ENCODE measurements at regions not wholly inside any gene's neighbourhood (a gene's known extent, or its start where the extent isn't known, plus 50 kb on each side); places are given as distances from the start of the nearest gene placed in this dataset.

DNA sequence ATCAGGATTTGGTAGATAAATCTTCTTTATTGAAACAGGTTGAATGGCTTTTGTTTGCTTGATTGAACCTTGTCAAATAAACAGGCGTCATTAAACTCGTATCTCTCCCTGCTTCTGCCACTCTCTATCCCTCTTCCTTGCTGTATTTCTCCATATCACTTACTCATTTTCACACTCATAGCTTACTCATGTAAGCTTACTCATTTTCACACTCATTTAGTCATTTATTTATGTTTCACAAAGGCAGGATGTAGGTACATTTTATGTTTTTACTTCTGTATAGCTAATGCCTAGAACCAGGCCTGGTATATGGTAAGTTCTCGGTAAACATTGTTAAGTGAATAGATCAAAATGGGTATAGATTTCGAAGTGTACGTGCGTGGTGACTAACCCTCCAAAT, 450.0 kb downstream of the PMP22 start:
- no peak for DNase-seq

DNA sequence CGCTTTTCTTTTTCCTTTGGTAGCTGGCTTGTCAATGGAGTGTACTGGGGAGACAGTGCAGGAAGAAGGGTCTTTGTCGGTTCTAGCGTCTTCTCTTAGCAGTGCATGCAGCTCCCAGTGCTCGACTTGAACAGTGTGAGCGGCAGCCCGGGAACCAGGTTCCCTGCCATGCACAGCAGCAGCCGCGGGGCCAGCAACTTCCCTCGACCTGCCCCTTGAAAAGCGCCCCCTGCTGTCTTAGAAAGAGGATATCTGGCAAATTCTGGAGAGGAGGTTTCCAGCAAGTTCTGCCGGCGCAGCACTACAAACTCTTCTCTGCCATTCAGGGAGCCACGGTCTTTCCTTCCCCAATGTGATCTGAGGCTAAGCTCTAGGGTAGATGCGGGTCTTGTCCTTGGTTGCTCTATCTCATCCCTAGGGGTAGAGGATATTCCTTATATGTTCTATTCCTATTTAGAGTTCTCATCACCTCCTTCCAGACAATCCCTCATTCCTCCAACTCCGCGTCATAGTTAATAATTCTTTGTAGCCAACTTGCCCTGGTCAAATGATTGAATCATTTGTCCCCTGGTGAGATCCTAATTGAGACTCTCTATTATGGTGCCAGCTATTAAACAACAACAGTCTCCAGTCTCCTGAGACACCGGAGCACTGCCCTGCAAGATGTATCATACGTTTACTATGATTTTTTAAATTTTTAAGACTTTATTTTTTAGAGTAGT, 451.3 kb downstream of the PMP22 start:
- no peak for DNase-seq

DNA sequence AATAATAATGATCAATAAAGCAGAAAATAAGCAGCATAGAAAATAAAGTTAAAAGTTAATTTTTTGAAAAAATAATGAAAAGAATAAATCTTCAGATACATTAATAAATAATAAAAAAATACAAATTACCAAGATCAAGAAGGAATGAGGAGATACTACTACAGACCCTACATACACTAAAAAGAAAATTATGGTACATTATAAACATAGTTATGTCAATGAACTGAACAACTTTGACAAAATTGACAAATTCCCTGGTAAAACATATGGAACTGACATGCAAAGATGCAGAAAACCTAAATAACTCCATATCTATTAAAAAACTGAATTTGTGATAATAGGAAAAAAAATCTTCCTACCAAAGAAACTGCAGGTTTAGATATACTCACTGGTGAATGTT, 456.7 kb downstream of the PMP22 start:
- DNase-seq: no peak

DNA sequence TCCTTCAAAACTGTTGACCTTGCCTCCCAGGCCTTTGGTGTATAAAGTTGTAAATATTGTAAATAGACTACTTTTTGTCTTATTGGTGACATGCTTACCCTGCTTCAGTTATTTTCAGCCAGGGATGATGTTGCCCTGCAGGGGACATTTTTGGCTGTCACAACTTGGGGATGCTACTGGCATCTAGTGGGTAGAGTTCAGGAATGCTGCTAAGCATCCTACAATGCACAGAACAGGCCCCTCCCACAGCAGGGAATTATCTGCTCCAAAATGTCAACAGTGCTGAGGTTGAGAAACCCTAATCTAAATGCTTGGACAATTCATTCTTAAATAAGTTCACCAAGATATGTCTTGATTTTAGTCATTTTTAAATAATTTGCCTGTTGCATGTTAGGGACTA, 459.8 kb downstream of the PMP22 start:
- DNase-seq: no peak

DNA sequence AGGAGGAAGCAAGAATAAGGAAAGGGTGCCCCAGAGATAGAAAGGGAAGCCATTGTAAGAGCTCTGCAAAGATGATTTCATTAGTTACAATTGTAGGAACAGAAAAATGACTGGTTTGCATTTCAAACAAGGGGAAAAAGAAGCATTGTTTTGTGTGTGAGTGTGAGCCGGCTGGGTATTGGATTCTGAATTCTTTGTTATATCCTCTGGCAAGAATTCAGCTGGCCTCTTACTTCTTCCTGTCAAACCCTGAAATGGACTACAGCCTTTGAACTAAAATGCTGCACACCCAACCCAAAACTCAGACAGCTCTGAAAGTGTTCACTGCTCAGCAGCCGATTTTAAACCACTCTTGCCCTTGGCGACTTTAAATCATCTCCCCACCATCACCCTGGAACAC, 461.3 kb downstream of the PMP22 start:
- no peak for DNase-seq

DNA sequence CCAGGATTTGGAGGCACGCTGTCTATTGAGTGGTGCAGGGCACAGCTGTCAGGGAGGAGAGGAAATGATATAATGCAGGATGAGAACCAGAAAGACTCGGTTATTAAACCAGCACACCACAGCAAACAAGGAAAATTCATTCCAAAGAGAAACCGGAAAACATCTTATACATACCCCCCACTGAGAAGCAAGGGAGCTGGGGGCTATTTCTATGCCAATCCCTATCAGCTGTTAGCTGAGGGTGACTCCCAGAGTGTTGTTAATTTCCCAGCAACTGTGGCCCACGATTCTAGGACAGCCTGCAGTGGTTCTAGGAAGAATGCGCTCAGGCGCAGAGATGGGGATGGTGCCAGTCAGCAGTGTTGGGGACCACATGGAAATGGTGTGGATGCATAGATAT, 467.3 kb downstream of the PMP22 start:
- DNase-seq: no peak

DNA sequence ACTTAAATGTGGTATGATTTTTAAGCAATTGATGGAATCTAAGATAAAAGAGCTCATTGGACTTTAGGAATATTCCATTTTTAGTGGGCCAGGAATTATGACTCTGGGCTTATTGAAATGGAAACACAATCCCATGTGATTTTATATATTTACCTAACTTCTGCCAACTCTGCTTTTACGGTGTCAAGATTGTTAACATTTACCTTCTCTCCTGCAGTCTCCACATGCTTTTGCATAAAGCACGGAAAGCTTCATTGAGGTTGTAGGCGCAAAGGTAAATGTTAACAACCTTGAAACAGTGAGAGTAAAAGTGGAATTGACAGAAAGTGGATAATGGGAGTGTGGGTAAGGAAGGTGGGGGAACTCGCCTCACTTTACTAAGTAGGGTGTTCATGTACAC, 468.1 kb downstream of the PMP22 start:
- DNase-seq: no peak

DNA sequence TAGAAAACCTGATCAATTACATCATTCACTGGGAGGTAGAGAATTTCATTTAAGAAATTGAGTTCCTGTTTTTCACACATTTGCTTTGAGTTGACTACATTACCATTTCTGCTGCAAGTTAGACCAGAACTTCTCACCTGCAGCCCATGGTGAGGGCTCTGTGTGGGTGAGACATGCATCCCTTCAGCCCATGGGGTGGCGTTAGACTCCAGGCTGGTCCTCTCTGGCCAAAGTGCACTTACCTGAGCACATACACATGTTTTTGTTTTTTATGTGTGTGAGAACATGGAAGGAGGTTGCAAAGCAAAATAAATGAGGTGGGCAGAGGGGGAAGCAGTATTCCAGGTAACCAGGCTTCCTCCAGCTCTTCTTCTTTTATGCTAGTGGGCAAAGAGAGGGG, 470.2 kb downstream of the PMP22 start:
- no peak for DNase-seq

DNA sequence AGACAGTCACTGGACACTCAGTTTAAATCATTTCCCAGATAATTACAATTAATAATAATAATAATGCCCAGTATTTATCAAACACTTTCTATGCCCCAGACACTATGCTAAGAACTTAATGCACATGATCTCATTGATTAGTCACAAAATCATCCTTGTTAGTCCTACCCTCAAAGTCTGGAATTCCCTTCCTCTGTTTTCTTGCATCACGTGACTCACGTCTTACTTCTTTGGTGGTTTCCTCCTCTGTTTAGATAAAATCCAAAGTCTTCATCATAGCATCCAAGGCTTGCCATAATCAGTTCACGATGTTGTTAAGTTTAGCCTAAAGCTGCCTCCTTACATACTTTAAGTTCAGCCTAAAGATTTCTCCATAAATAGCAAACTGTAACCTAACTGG, 471.9 kb downstream of the PMP22 start:
- DNase-seq: no peak

DNA sequence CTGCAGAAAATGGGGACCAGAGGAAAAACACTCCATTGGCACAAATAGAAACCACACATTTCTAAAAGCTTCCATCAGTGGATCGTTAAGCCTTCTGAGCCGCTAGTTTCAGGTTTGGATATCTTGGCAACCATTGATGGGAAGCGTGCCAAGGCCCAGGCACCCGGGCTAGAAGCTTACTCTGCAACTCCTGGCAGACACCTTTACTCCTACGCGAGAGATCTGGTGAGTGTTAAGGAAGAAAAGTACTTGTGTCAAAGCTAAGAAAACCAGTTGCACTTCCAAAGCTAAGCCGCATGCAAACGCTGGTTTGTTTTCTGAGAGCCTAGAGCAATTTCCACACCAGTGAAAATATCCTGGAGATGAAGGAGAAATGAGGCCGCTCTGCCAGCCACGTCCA, 472.4 kb downstream of the PMP22 start:
- no peak for DNase-seq

DNA sequence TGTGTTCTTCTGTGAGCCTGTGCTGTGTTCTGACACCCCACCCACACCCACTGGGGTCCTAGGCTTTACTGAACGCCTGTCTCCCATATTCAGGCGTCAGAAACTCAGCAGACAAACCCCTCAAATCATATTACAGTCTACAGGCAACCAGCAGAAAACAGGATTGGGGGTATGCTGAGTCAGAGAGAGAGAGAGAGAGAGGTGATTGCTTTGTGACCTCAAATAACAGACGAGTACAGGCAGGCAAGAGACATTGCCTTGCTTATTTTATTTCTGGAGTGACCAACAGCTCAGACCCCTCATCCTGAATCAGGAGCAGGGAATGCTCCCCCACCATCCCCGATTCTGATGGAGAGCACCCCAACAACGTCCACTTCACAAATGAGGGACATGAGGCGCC, 473.9 kb downstream of the PMP22 start:
- DNase-seq: no peak

DNA sequence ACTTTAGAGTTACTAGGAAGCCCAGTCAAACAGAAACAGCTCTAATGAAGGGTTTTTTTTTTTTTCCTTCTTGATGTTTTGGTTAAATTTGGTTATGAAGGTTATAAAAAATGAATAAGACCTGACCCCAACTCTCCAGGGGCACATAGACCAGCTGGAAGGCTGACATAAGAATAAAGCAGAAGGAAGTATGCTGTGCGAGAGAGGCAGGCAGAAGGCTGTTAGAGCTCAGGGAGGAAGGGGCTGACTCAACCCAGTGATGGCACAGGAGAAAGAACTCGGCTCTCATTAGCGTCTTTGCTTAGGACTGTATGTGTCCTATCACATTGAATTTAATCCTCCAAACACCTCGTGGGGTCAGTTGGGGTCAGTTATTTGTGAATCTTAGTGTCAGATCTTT, 474.6 kb downstream of the PMP22 start:
- DNase-seq: no peak

DNA sequence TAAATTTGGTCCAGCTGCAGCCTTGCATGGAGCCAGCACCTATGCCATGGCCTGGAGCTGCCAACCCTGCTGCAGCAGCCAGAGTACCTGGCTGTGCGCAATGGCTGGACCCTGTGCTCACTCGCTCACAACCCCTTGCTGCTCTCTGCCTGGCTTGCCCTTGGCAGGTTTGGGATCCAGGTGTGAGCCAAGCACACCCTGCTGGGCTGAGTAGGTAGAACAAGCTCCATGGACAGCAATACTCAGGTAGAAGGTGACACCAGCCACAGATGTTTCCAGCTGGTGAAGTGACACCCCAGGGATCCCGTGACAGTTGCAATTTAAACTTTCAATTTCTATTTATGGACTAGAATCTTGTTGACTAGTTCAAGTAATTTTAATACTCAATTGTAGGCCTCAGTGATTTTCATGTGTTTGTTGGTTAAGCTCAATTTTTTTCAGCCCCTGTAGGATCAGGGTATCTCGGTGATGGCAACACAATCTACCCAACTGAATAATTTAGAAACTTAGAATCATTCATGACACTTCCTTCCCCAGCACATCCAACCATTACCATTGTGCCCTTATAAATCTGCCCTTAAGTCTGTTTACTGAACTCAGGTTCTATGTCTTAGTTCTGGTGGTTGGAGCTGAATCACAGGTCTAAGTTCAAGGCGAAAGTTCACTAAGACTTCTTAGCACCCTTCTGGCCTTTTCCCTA, 480.0 kb downstream of the PMP22 start:
- DNase-seq: no peak

DNA sequence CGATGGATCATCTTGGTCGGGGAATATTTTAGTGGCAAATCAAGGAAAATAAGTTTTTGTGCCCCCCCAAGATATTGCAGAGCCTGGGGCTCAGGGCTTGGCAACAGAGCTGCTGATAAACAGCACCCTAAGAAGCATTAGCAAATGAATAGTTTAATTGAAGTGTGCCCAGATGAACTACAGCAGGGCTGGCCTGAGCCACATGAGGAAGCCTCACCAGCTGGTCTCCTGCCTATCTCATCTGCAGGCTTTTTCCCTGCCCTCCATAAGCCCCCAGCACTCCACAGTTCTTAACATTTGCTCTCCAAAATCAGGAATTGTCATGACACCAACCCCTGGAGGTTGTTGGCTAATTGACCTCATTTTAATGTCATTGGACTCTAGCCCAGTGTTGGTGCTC, 480.2 kb downstream of the HS3ST3B1 start:
- DNase-seq: no peak

DNA sequence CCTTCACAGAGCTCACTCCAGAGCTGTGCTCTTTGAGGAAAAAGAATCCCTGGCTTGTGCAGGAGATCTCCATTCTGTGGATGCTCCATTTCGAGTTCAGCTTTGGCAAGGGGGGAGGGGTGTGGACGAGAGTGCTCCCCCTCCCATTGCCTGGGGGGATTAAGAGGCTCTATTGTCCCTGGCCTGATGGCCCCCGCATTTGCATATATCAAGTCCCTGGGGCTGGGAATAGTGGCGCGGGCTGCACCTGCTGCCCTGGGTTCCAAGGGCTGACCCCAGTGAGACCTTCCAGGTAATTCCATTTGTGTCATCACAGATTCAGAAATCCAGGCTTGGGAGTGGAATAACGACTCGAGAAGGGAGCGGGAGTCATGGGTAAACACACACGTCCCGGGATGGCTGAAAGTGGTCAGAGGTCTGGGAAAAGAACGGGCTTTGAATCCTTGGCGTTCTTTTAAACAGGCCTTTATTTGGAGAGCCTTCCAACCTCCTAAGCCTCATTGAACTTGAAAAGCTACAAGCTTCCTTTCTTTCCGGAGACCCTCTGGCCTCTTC, 479.3 kb downstream of the HS3ST3B1 start:
- no peak for DNase-seq

DNA sequence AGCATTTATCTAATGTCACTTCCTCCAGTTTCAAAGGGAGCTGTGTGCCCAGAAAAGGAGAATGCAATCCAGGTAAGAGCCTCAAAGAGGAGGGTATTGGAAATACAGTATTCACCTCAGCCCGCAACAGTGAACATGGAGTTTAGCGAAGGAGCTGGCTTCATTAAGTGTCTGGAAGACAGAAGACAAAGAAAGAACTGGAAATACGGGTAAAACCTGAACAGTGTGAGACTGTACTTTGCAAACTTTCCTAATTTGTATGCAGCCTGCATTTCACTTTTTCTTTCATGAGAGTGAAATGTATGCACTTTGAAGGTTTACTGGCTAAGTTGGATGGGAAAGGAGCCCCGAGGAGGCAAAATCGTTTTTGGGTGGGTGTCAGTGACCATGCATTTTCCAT, 478.4 kb downstream of the HS3ST3B1 start:
- peak; percentile 25 to 28 for DNase-seq

DNA sequence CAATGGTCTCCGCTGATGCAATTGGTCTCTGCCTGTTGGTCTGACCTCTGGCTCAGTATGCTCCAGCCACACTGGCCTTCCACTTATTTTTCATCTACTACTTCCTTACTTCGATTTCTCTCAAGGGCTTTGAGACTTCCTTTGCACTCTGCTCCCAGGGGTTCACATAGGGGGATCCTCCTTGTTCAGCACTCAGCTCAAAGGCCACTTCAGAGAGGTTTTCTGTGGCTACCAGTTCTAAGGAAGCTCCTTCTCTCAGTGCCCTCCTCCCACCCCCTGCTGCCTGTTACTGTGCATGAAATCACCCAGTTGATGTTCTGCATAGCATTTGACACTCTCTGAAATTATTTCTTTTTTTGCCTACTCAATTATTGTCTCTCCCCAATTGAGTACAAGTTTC, 476.4 kb downstream of the HS3ST3B1 start:
- no peak for DNase-seq

DNA sequence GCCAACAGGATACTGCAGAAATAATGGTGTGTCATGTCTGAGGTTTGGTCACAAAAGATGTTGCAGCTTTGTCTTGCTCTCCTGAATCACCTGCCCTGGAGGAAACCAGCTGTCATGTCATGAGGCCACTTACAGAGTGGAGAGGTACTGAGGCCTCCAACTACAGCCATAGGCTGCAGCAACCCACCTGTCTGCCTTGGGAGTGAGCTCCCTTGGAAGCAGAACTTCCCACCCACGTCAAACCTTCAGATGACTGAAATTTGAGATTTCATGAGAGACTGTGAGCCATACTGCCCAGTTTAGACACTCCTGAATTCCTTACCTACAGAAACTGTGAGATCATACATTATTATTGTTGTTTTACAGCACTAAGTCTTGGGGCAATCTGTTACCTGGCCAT, 475.9 kb downstream of the HS3ST3B1 start:
- DNase-seq: no peak

DNA sequence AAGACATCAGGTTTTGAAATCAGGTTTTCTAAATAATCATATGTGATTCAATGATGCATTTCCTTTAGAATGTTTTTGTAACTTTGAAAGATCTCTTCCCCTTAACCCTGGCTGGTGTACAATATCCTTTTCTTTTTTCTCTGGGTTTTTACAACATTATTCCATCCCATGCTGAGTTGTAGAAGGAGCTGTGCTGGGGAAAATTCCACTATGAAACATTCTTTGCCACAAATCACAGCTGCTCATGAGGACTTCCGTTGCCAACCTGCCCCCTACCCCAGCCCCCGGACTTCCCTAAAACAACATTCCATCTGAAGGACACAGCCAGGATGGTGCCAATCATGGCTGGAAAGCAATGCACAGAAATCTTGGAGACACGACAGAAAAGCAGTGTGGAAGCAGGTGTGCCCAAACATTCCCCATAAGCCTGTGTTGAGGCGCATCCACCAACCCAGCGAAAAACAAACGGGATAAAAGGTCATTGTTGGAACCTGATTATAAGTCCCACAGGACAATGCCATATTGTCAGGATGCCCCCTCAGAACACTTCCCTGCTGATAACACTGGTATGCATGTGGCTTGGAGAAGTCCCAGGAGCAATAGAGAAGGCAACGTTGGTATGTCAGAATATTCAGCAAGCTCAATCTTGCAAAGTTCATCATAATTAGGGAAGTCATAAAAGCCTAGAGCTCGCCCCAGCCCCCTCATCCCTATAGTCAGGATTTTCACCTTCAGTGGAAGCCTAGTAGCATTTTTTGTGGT, 475.0 kb downstream of the HS3ST3B1 start:
- DNase-seq: no peak

DNA sequence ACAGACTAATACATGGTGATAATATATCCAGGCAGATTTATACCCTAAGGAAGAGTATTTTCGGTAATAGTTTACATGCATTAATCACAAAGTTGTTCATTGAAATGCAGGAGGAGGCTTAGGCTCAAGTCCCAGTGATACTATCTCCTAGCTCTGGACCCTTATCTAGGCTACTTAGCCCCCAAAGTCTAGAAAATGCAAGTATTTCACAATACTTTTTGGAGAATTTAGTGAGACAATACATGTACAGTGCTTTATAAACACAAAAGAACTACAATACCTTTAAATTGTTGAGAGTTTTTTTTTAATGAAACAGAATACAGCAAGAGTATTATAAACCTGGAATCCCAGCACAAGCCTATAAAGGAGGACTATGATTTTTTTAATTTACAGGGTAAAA, 473.9 kb downstream of the HS3ST3B1 start:
- no peak for DNase-seq

DNA sequence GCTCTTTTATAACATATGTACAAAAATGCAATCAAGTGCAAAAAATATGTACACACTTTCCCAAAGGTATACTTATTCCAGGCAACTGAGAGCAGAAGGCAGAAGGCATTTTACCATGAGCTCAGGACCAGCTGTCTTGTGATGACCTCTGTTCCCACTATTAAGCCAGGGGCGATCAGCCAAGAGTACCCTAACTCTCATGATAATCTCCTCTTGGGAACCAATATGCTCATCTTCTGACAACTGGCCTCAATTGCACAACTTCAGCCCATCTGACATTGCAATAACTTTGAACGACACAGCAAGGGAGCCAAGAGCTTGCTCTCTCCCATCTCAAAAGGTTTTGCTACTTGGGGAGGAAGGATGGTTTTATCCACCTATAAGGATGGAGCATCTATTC, 471.9 kb downstream of the HS3ST3B1 start:
- DNase-seq: no peak

DNA sequence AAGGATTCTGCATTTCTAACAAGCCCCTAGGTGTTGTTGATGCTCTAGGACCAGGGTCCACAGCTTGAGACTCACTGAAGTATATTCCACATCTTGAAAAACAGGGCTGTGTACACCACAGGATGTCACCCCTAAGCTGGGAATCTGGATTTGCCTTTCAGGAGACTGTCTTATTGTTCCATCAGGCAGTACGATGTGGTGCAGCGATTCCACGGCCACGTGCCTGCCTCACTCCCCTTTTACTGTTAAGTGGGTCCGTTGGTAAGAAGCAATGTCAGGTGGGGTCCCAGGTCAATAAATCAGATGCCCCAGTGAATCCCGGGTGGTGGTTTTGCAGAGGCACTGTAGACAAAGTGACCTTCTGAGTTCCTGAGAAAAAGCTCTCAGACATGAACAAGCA, 470.7 kb downstream of the HS3ST3B1 start:
- no peak for DNase-seq

DNA sequence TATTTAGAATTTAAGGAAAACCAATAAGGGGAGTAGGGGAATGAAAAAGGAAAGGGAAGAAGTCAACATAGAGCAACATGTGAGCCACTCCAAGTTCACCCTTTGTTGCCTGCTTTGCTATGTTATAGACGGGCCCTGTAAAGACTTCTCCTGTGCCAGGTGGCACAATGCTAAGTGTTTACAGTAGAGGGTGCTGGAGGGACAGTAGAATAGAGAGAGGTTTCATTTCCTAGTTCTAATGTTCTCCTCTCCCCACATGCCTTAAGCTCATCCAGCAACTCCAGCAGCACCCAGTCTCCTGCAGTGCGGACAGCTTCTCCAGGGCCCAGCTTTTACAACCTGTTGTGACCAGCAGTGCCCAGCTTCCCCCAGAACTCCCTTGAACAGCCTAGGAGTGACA, 468.0 kb downstream of the HS3ST3B1 start:
- no peak for DNase-seq

Data from right lung (tissue), 2 donors.